B cell (primary cell): ENCODE measurements at regions not wholly inside any gene's neighbourhood (a gene's known extent, or its start where the extent isn't known, plus 50 kb on each side); places are given as distances from the start of the nearest gene placed in this dataset.

Source experiments
- EZH2 ChIP-seq: IDR thresholded peaks from 2 replicates; pipeline ENCODE4 v1.6.1; 2012; ENCODE audit warnings: borderline replicate concordance, low read depth, mild to moderate bottlenecking, moderate library complexity, low read length; ENCODE audit not compliant: insufficient read depth, poor library complexity, severe bottlenecking
- TF ChIP-seq, protein P1 (sequence below): fragments of 200-600 bp; IDR thresholded peaks from one replicate; pipeline ENCODE4 v1.8.0; 2022; ENCODE audit warnings: antibody characterized with exemption, mild to moderate bottlenecking

GRCh38 chr16:87172632-87173031 is 144.6 kb downstream of the C16orf95 start:
- TF ChIP-seq, protein P1, sequence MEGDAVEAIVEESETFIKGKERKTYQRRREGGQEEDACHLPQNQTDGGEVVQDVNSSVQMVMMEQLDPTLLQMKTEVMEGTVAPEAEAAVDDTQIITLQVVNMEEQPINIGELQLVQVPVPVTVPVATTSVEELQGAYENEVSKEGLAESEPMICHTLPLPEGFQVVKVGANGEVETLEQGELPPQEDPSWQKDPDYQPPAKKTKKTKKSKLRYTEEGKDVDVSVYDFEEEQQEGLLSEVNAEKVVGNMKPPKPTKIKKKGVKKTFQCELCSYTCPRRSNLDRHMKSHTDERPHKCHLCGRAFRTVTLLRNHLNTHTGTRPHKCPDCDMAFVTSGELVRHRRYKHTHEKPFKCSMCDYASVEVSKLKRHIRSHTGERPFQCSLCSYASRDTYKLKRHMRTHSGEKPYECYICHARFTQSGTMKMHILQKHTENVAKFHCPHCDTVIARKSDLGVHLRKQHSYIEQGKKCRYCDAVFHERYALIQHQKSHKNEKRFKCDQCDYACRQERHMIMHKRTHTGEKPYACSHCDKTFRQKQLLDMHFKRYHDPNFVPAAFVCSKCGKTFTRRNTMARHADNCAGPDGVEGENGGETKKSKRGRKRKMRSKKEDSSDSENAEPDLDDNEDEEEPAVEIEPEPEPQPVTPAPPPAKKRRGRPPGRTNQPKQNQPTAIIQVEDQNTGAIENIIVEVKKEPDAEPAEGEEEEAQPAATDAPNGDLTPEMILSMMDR = no peak
- TF ChIP-seq EZH2 = no peak
